GM12874 (cell line): ENCODE measurements at regions not wholly inside any gene's neighbourhood (a gene's known extent, or its start where the extent isn't known, plus 50 kb on each side); places are given as distances from the start of the nearest gene placed in this dataset.

Experiments
- CTCF ChIP-seq: IDR thresholded peaks from 2 replicates; pipeline ENCODE4 v1.5.1; 2011; ENCODE audit warnings: low read depth, mild to moderate bottlenecking, control low read depth, low read length, moderate library complexity; ENCODE audit not compliant: insufficient read depth

DNA sequence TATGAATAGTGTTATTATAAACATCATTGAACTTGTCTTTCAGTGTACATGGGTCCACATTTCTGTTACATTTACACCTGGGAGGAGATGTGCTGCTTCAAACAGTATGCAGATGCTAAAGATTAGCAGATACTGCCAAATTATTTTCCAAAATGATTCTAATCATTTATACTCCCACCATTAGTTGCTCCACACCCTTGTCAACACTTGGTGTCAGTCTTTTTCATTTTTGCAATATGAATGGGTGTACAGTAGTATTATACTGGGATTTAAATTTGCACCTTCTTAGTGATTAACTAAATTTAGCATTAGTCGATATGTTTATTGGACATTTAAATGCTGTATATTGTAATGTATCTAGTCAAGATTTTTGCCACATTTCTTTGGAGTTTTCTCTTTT lies 131.6 kb upstream of the GRID2 start:
- TF ChIP-seq CTCF = no peak

- TF ChIP-seq CTCF = no peak
Measured at GRCh38 chr4:92175250-92175649, 128.5 kb upstream of the GRID2 start.

DNA sequence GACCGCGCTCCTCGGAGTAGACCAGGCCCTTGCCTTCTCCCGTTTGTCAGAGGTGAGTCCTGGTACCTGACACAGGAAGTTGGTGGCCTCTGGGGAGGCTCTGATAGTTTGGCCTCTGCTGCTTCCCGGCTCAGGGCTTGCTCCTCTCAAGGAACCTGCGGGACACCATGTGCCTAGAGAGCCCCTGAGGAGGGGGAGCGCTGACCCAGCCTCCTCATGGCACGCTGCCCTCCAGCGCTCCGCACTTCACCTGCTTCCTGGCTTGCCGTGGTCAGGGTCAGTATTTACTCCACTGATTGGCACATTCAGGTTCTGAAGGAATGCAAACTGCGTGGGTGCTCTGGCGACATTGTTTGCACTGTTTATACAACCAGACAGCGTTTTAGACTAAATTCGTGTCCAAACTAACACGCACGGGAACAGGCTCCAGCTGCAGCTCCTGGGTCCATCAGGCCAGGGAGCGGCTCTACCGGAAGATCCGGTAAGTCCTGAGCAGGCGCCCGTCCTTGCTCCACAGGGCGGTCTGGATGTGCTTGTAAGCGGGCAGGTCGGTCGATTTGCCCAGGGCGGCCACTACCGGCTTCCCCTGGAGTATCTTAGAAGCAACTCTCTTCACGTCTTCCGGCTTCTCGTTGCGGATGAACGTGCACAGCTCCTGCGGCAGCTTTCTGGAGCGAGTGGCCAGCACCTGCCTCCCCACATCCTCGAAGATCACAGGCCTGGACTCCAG lies 121.6 kb upstream of the GRID2 start:
- TF ChIP-seq CTCF = no peak

GRCh38 chr4:92182736-92183407 lies 120.9 kb upstream of the GRID2 start:
- TF ChIP-seq CTCF = no peak

DNA sequence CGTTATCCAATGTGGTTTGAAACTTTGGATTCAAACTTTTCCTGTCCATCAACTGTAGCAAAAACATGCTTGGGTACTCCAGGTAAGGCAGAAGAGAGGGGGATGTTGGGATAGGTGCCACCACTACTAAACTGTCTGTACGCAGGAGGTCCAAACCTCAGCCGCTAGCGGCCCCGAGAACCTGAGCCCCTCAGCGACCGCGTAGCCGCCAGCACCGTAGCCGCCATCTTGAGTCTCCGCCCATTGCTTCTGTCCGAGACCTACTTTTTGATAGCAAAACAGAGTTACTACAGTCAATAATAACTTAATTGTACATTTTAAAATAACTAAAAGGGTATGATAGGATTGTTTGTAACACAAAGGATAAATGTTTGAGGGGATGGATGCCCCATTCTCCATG lies 119.9 kb upstream of the GRID2 start:
- TF ChIP-seq CTCF = no peak

- no peak for TF ChIP-seq CTCF
Measured at GRCh38 chr4:92184566-92184965, 119.2 kb upstream of the GRID2 start.

DNA sequence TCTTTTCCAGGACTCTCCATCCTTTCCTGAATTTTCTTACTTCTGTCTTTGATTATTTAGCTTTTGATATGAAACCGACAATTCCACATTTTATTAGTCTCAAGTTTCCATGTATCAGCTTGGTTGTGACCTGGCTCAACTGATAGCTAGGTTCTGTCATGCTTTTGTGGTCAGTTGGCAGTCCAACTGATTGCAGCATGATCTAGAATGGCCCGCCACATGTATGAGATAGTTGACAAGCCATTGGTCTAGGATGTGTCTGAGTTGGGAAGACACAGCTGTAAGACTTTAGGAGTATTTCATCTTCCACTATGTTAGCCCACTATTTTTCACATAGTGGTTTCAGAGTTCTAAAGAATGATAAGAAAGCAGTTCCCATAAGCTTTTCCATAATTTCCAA lies 117.5 kb upstream of the GRID2 start:
- no peak for TF ChIP-seq CTCF
